Loucy (cell line): ENCODE measurements at regions not wholly inside any gene's neighbourhood (a gene's known extent, or its start where the extent isn't known, plus 50 kb on each side); places are given as distances from the start of the nearest gene placed in this dataset.

ENCODE experiments used
- H2AFZ ChIP-seq: fragments of 200-600 bp; sonication (generic); 2 replicates; pipeline ENCODE4 v1.6.0; 2016; ENCODE audit warnings: antibody characterized with exemption, mild to moderate bottlenecking, low read length, moderate library complexity
- H3F3A ChIP-seq: fragments of 200-600 bp; 2 replicates; pipeline ENCODE4 v1.6.0; 2016; ENCODE audit warnings: antibody characterized with exemption, low read depth, mild to moderate bottlenecking
- H3K27me3 ChIP-seq: fragments of 200-600 bp; sonication (generic); 2 replicates; pipeline ENCODE4 v1.6.1; 2014; ENCODE audit warnings: low read length, mild to moderate bottlenecking; ENCODE audit not compliant: insufficient read depth, poor library complexity, severe bottlenecking
- H3K36me3 ChIP-seq: fragments of 200-600 bp; sonication (generic); 2 replicates; pipeline ENCODE4 v1.6.1; 2016; ENCODE audit warnings: low read length; ENCODE audit not compliant: insufficient read depth
- H3K4me1 ChIP-seq: fragments of 200-600 bp; sonication (generic); 2 replicates; pipeline ENCODE4 v1.5.1; 2014; ENCODE audit warnings: low read length, mild to moderate bottlenecking; ENCODE audit not compliant: insufficient read depth, poor library complexity, severe bottlenecking
- H3K4me2 ChIP-seq: fragments of 200-600 bp; sonication (generic); 2 replicates; pipeline ENCODE4 v1.6.0; 2014; ENCODE audit warnings: antibody characterized with exemption, low read length, low read depth, mild to moderate bottlenecking; ENCODE audit not compliant: poor library complexity, severe bottlenecking
- H3K4me3 ChIP-seq: fragments of 200-600 bp; sonication (generic); 2 replicates; pipeline ENCODE4 v1.5.1; 2014; ENCODE audit warnings: low read length, mild to moderate bottlenecking, mixed read lengths; ENCODE audit not compliant: poor library complexity, severe bottlenecking
- H3K79me2 ChIP-seq: fragments of 200-600 bp; sonication (generic); 2 replicates; pipeline ENCODE4 v1.6.1; 2014; ENCODE audit warnings: low read length; ENCODE audit not compliant: insufficient read depth
- H3K9ac ChIP-seq: fragments of 200-600 bp; sonication (generic); 2 replicates; pipeline ENCODE4 v1.6.0; 2014; ENCODE audit warnings: mild to moderate bottlenecking, low read depth, low read length, moderate library complexity; ENCODE audit not compliant: poor library complexity, severe bottlenecking
- H3K9me2 ChIP-seq: fragments of 200-600 bp; sonication (generic); replicated peaks from 2 replicates; pipeline ENCODE4 v1.6.1; 2016; ENCODE audit warnings: low read depth, low read length, mixed read lengths
- H3K9me3 ChIP-seq: fragments of 200-600 bp; sonication (generic); 2 replicates; pipeline ENCODE4 v1.6.1; 2014; ENCODE audit warnings: mild to moderate bottlenecking, antibody characterized with exemption, low read length, low read depth; ENCODE audit not compliant: insufficient read depth
- H4K20me1 ChIP-seq: fragments of 200-600 bp; sonication (generic); 2 replicates; pipeline ENCODE4 v1.6.0; 2014; ENCODE audit warnings: antibody characterized with exemption, low read length, mild to moderate bottlenecking; ENCODE audit not compliant: insufficient read depth, poor library complexity, severe bottlenecking
- CTCF ChIP-seq: fragments of 200-600 bp; sonication (generic); conservative IDR thresholded peaks from 2 replicates; pipeline ENCODE4 v1.5.1; 2014; ENCODE audit warnings: mild to moderate bottlenecking, antibody characterized with exemption, low read length
- EZH2phosphoT487 ChIP-seq: fragments of 200-600 bp; IDR thresholded peaks from 2 replicates; pipeline ENCODE4 v1.6.1; 2018; ENCODE audit warnings: antibody characterized with exemption, mild to moderate bottlenecking, moderate library complexity, borderline replicate concordance

GRCh38 chr3:82100378-82100777 lies 338.9 kb upstream of the GBE1 start:
- Histone ChIP-seq H3K27me3 (no peaks in the 10 kb centered on the region), H3K9me3 (no peaks in the 10 kb centered on the region), H3K4me2 (no peak overlapping the region), H3K4me3 (no peak overlapping the region), H3K36me3 (no peaks in the 10 kb centered on the region), H3K9ac (no peak overlapping the region), H3K79me2 (no peaks in the 10 kb centered on the region), H3F3A (no peaks in the 10 kb centered on the region), H3K4me1 (no peaks in the 10 kb centered on the region), H4K20me1 (no peaks in the 10 kb centered on the region), H2AFZ (no peak overlapping the region), H3K9me2 (peaks cover under 1% of the 10 kb centered on the region; the same call in 1 of the 2 replicates)
- no peak for TF ChIP-seq EZH2phosphoT487
- no peak for TF ChIP-seq CTCF

- TF ChIP-seq EZH2phosphoT487 (no peak), CTCF (no peak)
These were observed 332.2 kb upstream of the GBE1 start for GRCh38 chr3:82093641-82094040.

GRCh38 chr3:82088749-82089148 lies 327.3 kb upstream of the GBE1 start:
- Histone ChIP-seq H3K4me1 (no peaks in the 10 kb centered on the region), H4K20me1 (no peaks in the 10 kb centered on the region), H3K4me2 (no peak overlapping the region), H3K9me3 (no peaks in the 10 kb centered on the region), H3K4me3 (no peak overlapping the region), H2AFZ (no peak overlapping the region), H3F3A (no peaks in the 10 kb centered on the region), H3K9ac (no peak overlapping the region), H3K9me2 (no peaks in the 10 kb centered on the region), H3K36me3 (no peaks in the 10 kb centered on the region), H3K27me3 (no peaks in the 10 kb centered on the region), H3K79me2 (no peaks in the 10 kb centered on the region)
- TF ChIP-seq CTCF = no peak

More at GRCh38 chr3:82093641-82094040, 332.2 kb upstream of the GBE1 start:
- Histone ChIP-seq H3K4me1 (no peaks in the 10 kb centered on the region), H3K9ac (no peak overlapping the region), H3K4me3 (no peak overlapping the region), H3F3A (no peaks in the 10 kb centered on the region), H3K9me3 (no peaks in the 10 kb centered on the region), H3K79me2 (no peaks in the 10 kb centered on the region), H3K36me3 (no peaks in the 10 kb centered on the region), H3K27me3 (no peaks in the 10 kb centered on the region), H3K4me2 (no peak overlapping the region), H4K20me1 (no peaks in the 10 kb centered on the region), H3K9me2 (peaks cover 4% of the 10 kb centered on the region; the same call in 1 of the 2 replicates), H2AFZ (no peak overlapping the region)
